A673 (cell line): ENCODE measurements at regions not wholly inside any gene's neighbourhood (a gene's known extent, or its start where the extent isn't known, plus 50 kb on each side); places are given as distances from the start of the nearest gene placed in this dataset.
A peak's percentile ranks its signal among the peaks of the same experiment; 100 is the strongest.

Experiments
- BruUV-seq: library from RNA; stranded (reverse); fragments of 400-500 nt; replicated peaks from 2 replicates; lab custom pipeline; 2021; lab: Mats Ljungman, UMichigan
- CTCF ChIA-PET: fragments of 300-600 bp; sonication (Branson Sonifier 250); formaldehyde crosslinking; loops from one replicate; lab custom pipeline; 2022; ENCODE audit warnings: antibody characterized with exemption; lab: Charles Lee
- POLR2A ChIA-PET: fragments of 300-600 bp; sonication (Branson Sonifier 250); formaldehyde crosslinking; loops from one replicate; lab custom pipeline; 2022; ENCODE audit warnings: antibody characterized with exemption; ENCODE audit not compliant: low non-redundant PET; lab: Charles Lee
- DNase-seq: peaks from one replicate; pipeline ENCODE4 v3.0.0-alpha.2; 2015; ENCODE audit warnings: low spot score
- H3K27ac ChIP-seq: fragments of 200-600 bp; sonication (generic); 2 replicates; pipeline ENCODE4 v1.5.1; 2016; ENCODE audit warnings: mixed run types, low read depth, mild to moderate bottlenecking, mixed read lengths, antibody characterized with exemption, low read length; ENCODE audit not compliant: poor library complexity, severe bottlenecking
- H3K27me3 ChIP-seq: fragments of 200-600 bp; sonication (generic); replicated peaks from 2 replicates; pipeline ENCODE4 v1.6.1; 2017; ENCODE audit warnings: mixed run types, low read depth, mild to moderate bottlenecking, mixed read lengths, antibody characterized with exemption, low read length; ENCODE audit not compliant: insufficient read depth, poor library complexity
- H3K36me3 ChIP-seq: fragments of 200-600 bp; sonication (generic); 2 replicates; pipeline ENCODE4 v1.6.1; 2016; ENCODE audit warnings: mixed run types, mild to moderate bottlenecking, mixed read lengths, antibody characterized with exemption, low read length; ENCODE audit not compliant: insufficient read depth, poor library complexity, severe bottlenecking
- H3K4me1 ChIP-seq: fragments of 200-600 bp; sonication (generic); 2 replicates; pipeline ENCODE4 v1.6.1; 2017; ENCODE audit warnings: mixed run types, mild to moderate bottlenecking, mixed read lengths, antibody characterized with exemption, low read length; ENCODE audit not compliant: insufficient read depth, poor library complexity, severe bottlenecking
- H3K4me3 ChIP-seq: fragments of 200-600 bp; sonication (generic); 2 replicates; pipeline ENCODE4 v1.5.1; 2016; ENCODE audit warnings: low read depth, mixed run types, mild to moderate bottlenecking, mixed read lengths, low read length; ENCODE audit not compliant: poor library complexity, severe bottlenecking
- H3K9me3 ChIP-seq: fragments of 200-600 bp; sonication (generic); 2 replicates; pipeline ENCODE4 v1.6.1; 2016; ENCODE audit warnings: mixed run types, low read depth, mild to moderate bottlenecking, mixed read lengths, antibody characterized with exemption, low read length; ENCODE audit not compliant: poor library complexity, severe bottlenecking
- CTCF ChIP-seq: fragments of 300-800, 200-600 bp; sonication (generic); conservative IDR thresholded peaks from 2 replicates; pipeline ENCODE4 v1.5.1; 2017; ENCODE audit warnings: low read depth, mild to moderate bottlenecking, antibody characterized with exemption, low read length, moderate library complexity, mixed read lengths
- EZH2 ChIP-seq: fragments of 200-600 bp; sonication (generic); IDR thresholded peaks from 2 replicates; pipeline ENCODE4 v1.6.1; 2017; ENCODE audit warnings: borderline replicate concordance, low read depth, mild to moderate bottlenecking, mixed read lengths, antibody characterized with exemption, low read length; ENCODE audit not compliant: poor library complexity, severe bottlenecking
- intact Hi-C: fragments of 100-400 bp; cut with micrococcal nuclease; formaldehyde crosslinking; loops from one replicate; pipeline ENCODE4 v1.10.0; 2022; ENCODE audit not compliant: unreplicated experiment

- TF ChIP-seq CTCF (no peak), EZH2 (no peak)
- Histone ChIP-seq H3K4me1 (peaks cover 9% of the 10 kb centered on the region), H3K4me3 (no peak overlapping the region), H3K27ac (no peak overlapping the region), H3K9me3 (no peaks in the 10 kb centered on the region), H3K36me3 (no peaks in the 10 kb centered on the region), H3K27me3 (no peaks in the 10 kb centered on the region)
- no TSS peak for BruUV-seq
- peak; percentile 27 for DNase-seq
- intact Hi-C loops = no loop called here
- ChIA-PET POLR2A (no interaction called here), CTCF (interaction anchor here (0.9 kb wide), 1 partner anchor 13 kb away, joined by 4 read pairs; no protein-coding TSS in a partner anchor)
These were observed 99.9 kb upstream of the KLHL13 start for GRCh38 chrX:118216509-118216908.

- Histone ChIP-seq H3K27ac (no peak overlapping the region), H3K36me3 (no peaks in the 10 kb centered on the region), H3K27me3 (no peaks in the 10 kb centered on the region), H3K4me3 (no peak overlapping the region), H3K4me1 (peaks cover 18% of the 10 kb centered on the region), H3K9me3 (no peaks in the 10 kb centered on the region)
- POLR2A ChIA-PET = no interaction called here
- TF ChIP-seq EZH2 (no peak), CTCF (no peak)
- intact Hi-C loops = no loop called here
- DNase-seq = no peak
- BruUV-seq = no TSS peak
- CTCF ChIA-PET = no interaction called here
These were observed 101.5 kb upstream of the KLHL13 start for GRCh38 chrX:118218079-118218478.

- Histone ChIP-seq H3K27ac (no peak overlapping the region), H3K27me3 (no peaks in the 10 kb centered on the region), H3K9me3 (no peaks in the 10 kb centered on the region), H3K36me3 (no peaks in the 10 kb centered on the region), H3K4me1 (peaks cover 18% of the 10 kb centered on the region), H3K4me3 (no peak overlapping the region)
- TF ChIP-seq CTCF (no peak), EZH2 (no peak)
- no TSS peak for BruUV-seq
- ChIA-PET POLR2A (no interaction called here), CTCF (no interaction called here)
- DNase-seq = no peak
- intact Hi-C loops = no loop called here
These were observed 102.3 kb upstream of the KLHL13 start for GRCh38 chrX:118218940-118219339.
